Activated CD4-positive, alpha-beta memory T cell treated with anti-CD3 and anti-CD28 coated beads for 36 hours (primary cell): ENCODE measurements at regions not wholly inside any gene's neighbourhood (a gene's known extent, or its start where the extent isn't known, plus 50 kb on each side); places are given as distances from the start of the nearest gene placed in this dataset.
"Not testable (repeated sequence)": the region's sequence is repeated elsewhere in the genome, so short reads cannot be mapped to it uniquely, and the experiment has no call there.

Experiments
- CTCF ChIA-PET: fragments of 350-600 bp; sonication (Branson Sonifier 250); formaldehyde crosslinking; loops from one replicate; lab custom pipeline; 2021; ENCODE audit warnings: antibody characterized with exemption, inconsistent platforms; lab: Charles Lee
- POLR2A ChIA-PET: fragments of 350-600 bp; sonication (Branson Sonifier 250); formaldehyde crosslinking; loops from one replicate; lab custom pipeline; 2021; ENCODE audit warnings: antibody characterized with exemption; lab: Charles Lee
- DNase-seq: peaks from one replicate; pipeline ENCODE4 v3.0.0-alpha.2; 2020
- H3K27ac Mint-ChIP-seq: one replicate; pipeline ENCODE4 v1.8.0; 2021; ENCODE audit warnings: mixed read lengths
- H3K27me3 Mint-ChIP-seq: one replicate; pipeline ENCODE4 v1.8.0; 2021; ENCODE audit warnings: mixed read lengths
- H3K36me3 Mint-ChIP-seq: one replicate; pipeline ENCODE4 v1.8.0; 2021; ENCODE audit warnings: mixed read lengths
- H3K4me1 Mint-ChIP-seq: one replicate; pipeline ENCODE4 v1.8.0; 2021; ENCODE audit warnings: low read depth, mixed read lengths
- H3K4me3 Mint-ChIP-seq: one replicate; pipeline ENCODE4 v1.8.0; 2021; ENCODE audit warnings: mild to moderate bottlenecking, mixed read lengths
- H3K9me3 Mint-ChIP-seq: one replicate; pipeline ENCODE4 v1.8.0; 2021; ENCODE audit warnings: mixed read lengths
- intact Hi-C: fragments of 100-400 bp; cut with micrococcal nuclease; formaldehyde crosslinking; loops from one replicate; pipeline ENCODE4 v1.15.1; 2023

DNA sequence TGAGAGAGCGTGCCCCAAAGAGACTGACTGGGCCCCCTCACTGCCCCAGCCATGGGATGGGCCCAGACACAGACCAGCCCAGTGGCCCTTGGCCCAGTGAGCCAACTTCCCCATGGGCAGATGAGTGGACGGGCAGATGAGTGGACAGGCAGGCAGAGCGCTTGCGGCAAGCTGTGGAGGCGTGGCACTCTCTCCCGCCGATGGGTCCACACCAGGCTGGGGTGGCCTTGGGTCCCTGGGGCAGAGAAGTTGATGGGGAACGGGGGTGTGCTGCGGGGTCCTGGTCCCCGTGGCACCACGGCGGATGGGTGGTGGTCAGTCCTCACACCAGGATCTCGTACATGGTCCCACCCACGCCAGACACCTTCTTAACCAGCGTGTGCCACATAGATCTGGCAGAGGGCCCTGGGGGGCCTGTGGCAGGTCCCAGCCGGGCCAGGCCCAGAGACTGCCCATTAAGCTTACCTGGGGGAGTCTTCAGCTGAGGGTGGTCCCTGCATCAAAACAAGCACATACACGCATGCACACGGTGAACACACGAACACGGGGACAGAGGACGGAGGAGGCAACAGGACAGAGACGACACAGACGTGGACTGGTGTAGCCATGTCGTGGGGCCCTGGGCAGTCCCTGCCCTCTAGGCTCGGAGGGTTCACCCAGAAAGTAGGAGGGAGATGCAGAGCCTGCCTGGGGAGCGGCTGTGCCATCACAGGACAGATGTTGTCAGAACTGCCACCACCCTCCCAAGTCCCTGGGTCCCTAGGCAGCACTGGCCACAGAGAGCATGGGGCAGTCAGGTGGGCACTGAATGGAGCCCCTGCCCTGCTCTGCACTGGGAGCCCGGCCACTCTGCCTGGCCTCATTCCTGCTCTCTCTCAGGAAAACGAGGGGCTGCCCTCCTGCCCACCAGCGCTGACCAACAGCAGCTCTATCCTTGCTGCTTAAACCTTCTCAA is 182.2 kb downstream of the IGLL1 start:
- ChIA-PET CTCF (no interaction called here), POLR2A (no interaction called here)
- H3K27ac Mint-ChIP-seq, result no peak overlapping the region
- H3K4me1 Mint-ChIP-seq, result no peaks in the 10 kb centered on the region
- H3K27me3 Mint-ChIP-seq, result no peaks in the 10 kb centered on the region
- intact Hi-C loops, result no loop called here
- no peaks in the 10 kb centered on the region for H3K9me3 Mint-ChIP-seq
- no peak for DNase-seq
- H3K36me3 Mint-ChIP-seq, result no peaks in the 10 kb centered on the region
- H3K4me3 Mint-ChIP-seq, result no peak overlapping the region

DNA sequence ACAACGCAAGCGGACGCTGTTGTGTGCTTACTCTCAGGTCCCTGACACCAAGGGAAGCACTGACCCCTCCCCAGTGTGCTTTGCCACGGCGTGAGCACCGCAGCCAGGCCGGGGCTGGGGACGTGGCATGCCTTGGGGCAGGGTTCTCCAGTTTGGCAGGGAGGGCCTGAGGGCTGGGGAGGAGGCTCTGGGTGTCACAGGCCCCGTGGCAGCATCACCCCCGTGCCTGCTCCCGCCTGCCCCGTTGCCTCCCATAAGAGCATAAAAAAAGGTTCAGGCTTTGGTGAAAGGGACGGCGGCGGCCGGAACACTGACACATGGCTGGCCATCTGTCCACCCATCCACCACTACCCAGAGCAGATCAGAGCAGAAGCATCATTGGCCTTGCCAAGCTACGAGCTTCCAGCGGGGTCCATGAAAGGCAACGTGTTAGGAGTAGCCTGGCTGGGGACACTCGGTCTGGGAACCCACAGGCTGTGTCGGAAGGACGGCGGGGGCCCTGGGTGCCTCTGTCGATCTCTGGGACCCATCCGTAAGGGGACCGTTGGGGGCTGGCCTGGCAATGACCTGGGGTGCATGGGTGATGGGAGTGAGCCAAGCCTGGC is 183.0 kb downstream of the IGLL1 start:
- no peak for DNase-seq
- Mint-ChIP-seq H3K4me1 (no peaks in the 10 kb centered on the region), H3K27me3 (no peaks in the 10 kb centered on the region), H3K36me3 (no peaks in the 10 kb centered on the region), H3K9me3 (no peaks in the 10 kb centered on the region), H3K4me3 (no peak overlapping the region), H3K27ac (no peak overlapping the region)
- ChIA-PET POLR2A (no interaction called here), CTCF (no interaction called here)
- intact Hi-C loops, result no loop called here

DNA sequence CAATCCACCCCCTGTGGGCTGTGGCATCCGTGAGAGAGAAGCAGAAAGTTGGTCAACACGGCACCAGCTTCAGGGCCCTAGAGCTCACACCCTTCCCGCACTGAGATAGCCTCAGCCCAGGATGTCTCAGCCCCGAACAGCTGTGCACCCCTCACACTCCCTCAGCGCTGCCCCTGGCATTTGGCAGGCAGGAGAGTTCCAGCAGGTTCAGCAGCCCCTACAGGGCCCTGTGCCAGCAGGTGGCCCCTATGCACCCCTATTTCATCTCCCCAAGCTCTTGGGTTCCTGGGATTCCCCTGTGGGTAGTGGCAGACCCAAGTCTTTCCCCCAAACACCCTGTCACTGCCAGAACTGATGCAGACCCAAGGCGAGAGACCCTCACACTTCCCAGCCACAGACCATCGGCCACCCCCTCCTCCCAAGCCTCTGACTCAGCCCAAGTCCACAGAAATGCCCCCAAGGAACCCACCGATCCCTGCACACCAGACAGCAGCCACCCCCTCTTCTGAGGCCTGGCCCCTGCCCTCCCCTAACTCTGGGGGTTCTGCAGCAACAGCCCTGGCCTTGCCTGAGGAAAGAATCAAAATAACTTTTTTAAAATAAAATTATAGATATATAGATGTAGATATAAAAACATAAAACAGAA is 183.6 kb downstream of the IGLL1 start:
- ChIA-PET POLR2A (no interaction called here), CTCF (no interaction called here)
- Mint-ChIP-seq H3K4me3 (no peak overlapping the region), H3K9me3 (no peaks in the 10 kb centered on the region), H3K27ac (no peak overlapping the region), H3K4me1 (no peaks in the 10 kb centered on the region), H3K36me3 (no peaks in the 10 kb centered on the region), H3K27me3 (no peaks in the 10 kb centered on the region)
- DNase-seq, result no peak
- intact Hi-C loops, result no loop called here

GRCh38 chr22:23395530-23396361 is 184.3 kb downstream of the IGLL1 start:
- no peak overlapping the region for H3K27ac Mint-ChIP-seq
- no peaks in the 10 kb centered on the region for H3K36me3 Mint-ChIP-seq
- no peak for DNase-seq
- ChIA-PET CTCF (interaction anchor here (1.1 kb wide), 1 partner anchor 10 kb away, joined by 5 read pairs; no protein-coding TSS in a partner anchor), POLR2A (no interaction called here)
- H3K9me3 Mint-ChIP-seq, result no peaks in the 10 kb centered on the region
- intact Hi-C loops, result no loop called here
- H3K4me1 Mint-ChIP-seq, result no peaks in the 10 kb centered on the region
- H3K27me3 Mint-ChIP-seq, result no peaks in the 10 kb centered on the region
- no peak overlapping the region for H3K4me3 Mint-ChIP-seq

DNA sequence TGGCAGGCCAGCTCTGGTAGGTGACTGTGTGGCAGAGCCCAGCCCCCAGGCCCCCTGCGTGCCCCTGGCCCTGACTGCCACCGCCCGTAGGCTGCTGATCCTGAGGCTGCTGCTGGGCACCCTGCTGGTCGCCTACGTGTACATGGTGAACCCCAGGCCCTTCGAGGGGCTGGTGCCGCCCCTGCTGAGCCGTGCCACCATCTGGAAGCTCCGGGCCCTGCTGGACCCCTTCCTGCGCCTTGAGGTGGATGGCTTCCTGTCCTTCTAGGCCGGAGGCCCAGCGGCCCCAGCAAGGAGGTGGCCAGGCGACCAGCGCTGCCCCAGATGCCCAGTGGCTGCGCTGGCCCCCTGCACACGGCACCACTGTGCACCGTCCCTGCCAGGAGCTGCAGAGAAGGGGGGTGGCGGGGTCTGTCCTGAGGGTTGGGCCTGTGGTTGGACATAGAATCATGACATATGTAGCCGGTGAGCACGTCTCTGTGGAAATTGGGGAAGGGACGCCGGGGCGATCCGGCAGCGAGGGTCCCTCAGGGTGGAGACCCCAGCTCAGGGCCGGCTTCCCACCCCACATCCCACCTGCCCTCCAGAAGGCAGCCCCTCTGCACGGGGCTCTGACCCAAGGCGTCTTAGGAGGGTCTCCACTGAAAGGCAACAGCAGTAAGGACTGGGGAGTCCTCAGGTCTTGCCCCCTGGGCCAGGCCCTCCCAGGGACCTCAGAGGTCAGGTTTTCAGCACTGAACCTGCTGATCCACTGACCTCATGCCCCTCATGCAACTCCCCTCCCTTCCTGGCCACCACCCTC is 185.4 kb downstream of the IGLL1 start:
- ChIA-PET CTCF (interaction anchor here (1.1 kb wide), 1 partner anchor 9 kb away, joined by 5 read pairs; no protein-coding TSS in a partner anchor), POLR2A (no interaction called here)
- Mint-ChIP-seq H3K4me1 (no peaks in the 10 kb centered on the region), H3K4me3 (no peak overlapping the region), H3K36me3 (no peaks in the 10 kb centered on the region), H3K27me3 (no peaks in the 10 kb centered on the region), H3K9me3 (no peaks in the 10 kb centered on the region), H3K27ac (no peak overlapping the region)
- intact Hi-C loops, result no loop called here
- DNase-seq, result no peak

DNA sequence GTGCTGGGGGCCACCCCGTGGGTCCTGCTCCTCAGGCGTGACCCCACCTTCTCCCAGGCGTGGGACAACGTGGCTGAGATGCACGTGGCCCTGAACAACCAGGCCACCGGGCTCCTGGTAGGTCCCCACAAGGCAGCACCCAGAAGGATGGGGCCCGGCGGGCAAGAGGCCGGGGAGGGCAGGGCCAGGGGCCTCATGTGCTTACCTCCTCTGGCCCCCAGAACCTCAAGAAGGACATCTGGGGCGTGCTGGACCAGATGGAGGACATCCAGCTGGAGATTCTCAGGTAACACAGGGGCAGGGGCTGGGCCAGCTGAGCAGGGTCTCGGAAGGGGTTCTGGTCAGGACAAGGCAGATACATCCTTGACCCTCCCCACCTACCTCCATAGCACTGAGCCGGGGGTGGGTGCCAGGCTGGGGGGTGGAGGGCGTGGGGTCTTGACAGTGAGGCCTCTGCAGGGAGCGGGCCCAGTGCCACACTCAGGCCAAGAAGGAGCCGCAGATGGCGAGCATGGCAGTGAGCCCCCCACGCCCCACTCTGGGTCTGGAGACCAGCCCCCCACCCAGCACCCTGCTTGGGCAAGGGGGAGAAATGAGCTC is 186.3 kb downstream of the IGLL1 start:
- Mint-ChIP-seq H3K27me3 (no peaks in the 10 kb centered on the region), H3K4me3 (no peak overlapping the region), H3K9me3 (no peaks in the 10 kb centered on the region), H3K27ac (no peak overlapping the region), H3K36me3 (no peaks in the 10 kb centered on the region), H3K4me1 (no peaks in the 10 kb centered on the region)
- ChIA-PET CTCF (no interaction called here), POLR2A (no interaction called here)
- DNase-seq, result no peak
- intact Hi-C loops, result no loop called here

GRCh38 chr22:23393199-23393598 is 186.9 kb downstream of the IGLL1 start:
- POLR2A ChIA-PET, DNase-seq, H3K4me3 Mint-ChIP-seq, H3K27me3 Mint-ChIP-seq, H3K36me3 Mint-ChIP-seq, H3K9me3 Mint-ChIP-seq, intact Hi-C loops, CTCF ChIA-PET, H3K4me1 Mint-ChIP-seq, H3K27ac Mint-ChIP-seq: not testable (repeated sequence)

GRCh38 chr22:23392420-23393121 is 187.5 kb downstream of the IGLL1 start:
- CTCF ChIA-PET, result no interaction called here
- H3K27ac Mint-ChIP-seq, result no peak overlapping the region
- H3K4me3 Mint-ChIP-seq, result no peak overlapping the region
- POLR2A ChIA-PET, result no interaction called here
- no peaks in the 10 kb centered on the region for H3K9me3 Mint-ChIP-seq
- intact Hi-C loops, result no loop called here
- H3K27me3 Mint-ChIP-seq, result no peaks in the 10 kb centered on the region
- DNase-seq, result no peak
- no peaks in the 10 kb centered on the region for H3K4me1 Mint-ChIP-seq
- no peaks in the 10 kb centered on the region for H3K36me3 Mint-ChIP-seq

GRCh38 chr22:23391022-23391421 is 189.1 kb downstream of the IGLL1 start:
- Mint-ChIP-seq H3K4me3 (no peak overlapping the region), H3K9me3 (no peaks in the 10 kb centered on the region), H3K27ac (no peak overlapping the region), H3K4me1 (no peaks in the 10 kb centered on the region), H3K36me3 (no peaks in the 10 kb centered on the region), H3K27me3 (no peaks in the 10 kb centered on the region)
- no peak for DNase-seq
- POLR2A ChIA-PET, result no interaction called here
- CTCF ChIA-PET, result no interaction called here
- intact Hi-C loops, result no loop called here

DNA sequence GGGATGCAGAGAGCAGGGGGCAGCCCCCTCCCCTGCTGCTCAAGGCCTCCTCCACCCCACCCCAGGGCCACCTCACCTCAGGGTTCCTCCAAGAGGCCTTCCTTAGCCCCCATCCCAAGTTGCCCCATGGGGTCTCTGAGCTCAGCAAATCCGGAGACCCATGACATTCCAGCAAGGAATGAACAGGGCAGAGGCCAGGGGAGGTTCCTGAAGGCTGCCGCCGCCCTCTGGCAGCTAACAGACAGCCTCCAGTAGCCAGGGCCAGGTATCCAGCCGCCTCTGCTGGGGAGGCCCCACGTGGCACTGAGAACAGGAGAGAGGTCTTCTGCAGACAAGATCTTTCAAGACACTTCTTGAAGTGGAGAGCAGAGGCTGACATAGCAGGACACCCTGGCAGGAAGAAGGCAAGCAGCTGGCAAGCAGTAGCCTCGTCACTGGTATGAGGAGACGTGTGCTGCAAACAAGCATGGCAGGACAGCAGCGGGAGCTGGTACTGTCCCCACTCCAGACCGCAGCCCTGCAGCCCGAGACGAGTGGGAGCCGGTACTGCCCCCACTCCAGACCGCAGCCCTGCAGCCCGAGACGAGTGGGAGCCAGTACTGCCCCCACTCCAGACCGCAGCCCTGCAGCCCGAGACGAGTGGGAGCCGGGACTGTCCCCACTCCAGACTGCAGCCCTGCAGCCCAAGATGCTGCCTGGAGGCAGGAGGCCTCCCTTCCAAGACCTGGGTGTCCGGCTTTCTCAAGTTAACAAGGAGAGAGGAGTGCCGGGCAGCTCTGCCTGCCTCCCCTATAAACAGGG is 190.6 kb downstream of the IGLL1 start:
- no peak overlapping the region for H3K4me3 Mint-ChIP-seq
- ChIA-PET POLR2A (no interaction called here), CTCF (no interaction called here)
- H3K27me3 Mint-ChIP-seq, result peaks cover 2% of the 10 kb centered on the region
- H3K27ac Mint-ChIP-seq, result no peak overlapping the region
- no peaks in the 10 kb centered on the region for H3K9me3 Mint-ChIP-seq
- intact Hi-C loops, result loop anchor here (5.0 kb wide), 2 partner anchors 212 to 432 kb away; no protein-coding TSS in a partner anchor
- no peaks in the 10 kb centered on the region for H3K36me3 Mint-ChIP-seq
- no peak for DNase-seq
- no peaks in the 10 kb centered on the region for H3K4me1 Mint-ChIP-seq
